GM21619 (cell line): ENCODE measurements at regions not wholly inside any gene's neighbourhood (a gene's known extent, or its start where the extent isn't known, plus 50 kb on each side); places are given as distances from the start of the nearest gene placed in this dataset.
A peak's percentile ranks its signal among the peaks of the same experiment; 100 is the strongest.
"Not testable (repeated sequence)": the region's sequence is repeated elsewhere in the genome, so short reads cannot be mapped to it uniquely, and the experiment has no call there.

Experiments used
- ATAC-seq: cut with Tn5 transposase; IDR thresholded peaks from one replicate; pipeline ENCODE4 v1.9.1; 2021; ENCODE audit not compliant: unreplicated experiment

GRCh38 chr11:104776501-104777170 is 121.6 kb downstream of the CASP12 start:
- no peak for ATAC-seq

GRCh38 chr11:104774578-104774977 is 123.7 kb downstream of the CASP12 start:
- no peak for ATAC-seq

- no peak for ATAC-seq
These were observed 125.4 kb downstream of the CASP12 start for GRCh38 chr11:104772806-104773241.

GRCh38 chr11:104771763-104772162 is 126.5 kb downstream of the CASP12 start:
- no peak for ATAC-seq

- ATAC-seq = not testable (repeated sequence)
These were observed 127.2 kb downstream of the CASP12 start for GRCh38 chr11:104771046-104771445.

GRCh38 chr11:104765401-104766095 is 132.7 kb downstream of the CASP12 start:
- ATAC-seq = no peak

GRCh38 chr11:104764710-104765045 is 133.6 kb downstream of the CASP12 start:
- ATAC-seq = peak; percentile 25

GRCh38 chr11:104763930-104764709 is 134.1 kb downstream of the CASP12 start:
- peak; percentile 54 for ATAC-seq

- no peak for ATAC-seq
These were observed 136.7 kb downstream of the CASP12 start for GRCh38 chr11:104761511-104761910.

GRCh38 chr11:104759464-104759863 is 138.8 kb downstream of the CASP12 start:
- no peak for ATAC-seq

- no peak for ATAC-seq
These were observed 159.3 kb downstream of the CASP12 start for GRCh38 chr11:104738918-104739317.

GRCh38 chr11:104738208-104738607 is 160.1 kb downstream of the CASP12 start:
- ATAC-seq = no peak

GRCh38 chr11:104736502-104736901 is 161.8 kb downstream of the CASP12 start:
- ATAC-seq = no peak

GRCh38 chr11:104734998-104735397 is 163.3 kb downstream of the CASP12 start:
- no peak for ATAC-seq

GRCh38 chr11:104731890-104732289 is 166.4 kb downstream of the CASP12 start:
- ATAC-seq = no peak

GRCh38 chr11:104728927-104729326 is 169.3 kb downstream of the CASP12 start:
- no peak for ATAC-seq

- ATAC-seq = no peak
These were observed 170.5 kb downstream of the CASP12 start for GRCh38 chr11:104727768-104728167.

- no peak for ATAC-seq
These were observed 171.2 kb downstream of the CASP12 start for GRCh38 chr11:104727095-104727494.

GRCh38 chr11:104725796-104726408 is 172.4 kb downstream of the CASP12 start:
- ATAC-seq = no peak

- no peak for ATAC-seq
These were observed 184.9 kb downstream of the CASP12 start for GRCh38 chr11:104713401-104713800.

- ATAC-seq = peak; percentile 100
These were observed 192.6 kb downstream of the CASP12 start for GRCh38 chr11:104705490-104706190.
